ENCODE measurements at regions not wholly inside any gene's neighbourhood (a gene's known extent, or its start where the extent isn't known, plus 50 kb on each side); places are given as distances from the start of the nearest gene placed in this dataset.

DNA sequence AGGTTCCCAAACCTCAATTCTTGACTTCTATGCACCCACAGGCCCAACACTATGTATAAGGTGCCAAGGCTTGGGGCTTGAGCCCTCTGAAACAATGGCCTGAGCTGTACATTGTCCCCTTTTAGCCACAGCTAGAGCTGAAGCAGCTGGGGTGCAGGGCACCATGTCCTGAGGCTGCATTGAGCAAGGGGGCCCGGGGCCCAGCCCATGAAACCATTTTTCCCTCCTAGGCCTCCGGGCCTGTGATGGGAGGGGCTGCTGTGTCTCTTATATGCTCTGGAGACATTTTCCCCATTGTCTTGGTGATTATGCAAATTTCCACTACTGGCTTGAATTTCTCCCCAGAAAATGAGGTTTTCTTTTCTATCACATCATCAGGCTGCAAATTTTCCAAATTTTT is 155.5 kb downstream of the FASLG start:
- no peak overlapping the region for H3K9ac ChIP-seq (ENCODE audit: extremely low read depth, insufficient read length, low read length)
- Mint-ChIP-seq H3K27me3 (ENCODE audit: low read depth) (no peaks in the 10 kb centered on the region), H3K27ac (no peak overlapping the region), H3K36me3 (ENCODE audit: insufficient read depth in 1 of 3, low read depth in 3 of 3) (peaks cover 4 to 22% (median 6%) of the 10 kb centered on the region in 3 experiments; a peak in 5 of 7 replicates), H3K9me3 (peaks cover 29 to 31% of the 10 kb centered on the region in 2 experiments), H3K4me1 (0 out of 4 replicates have a peak, but pooled peaks cover 0 to 6% of the 10 kb centered on the region in 2 experiments), H3K4me3 (no peak overlapping the region)
- no peak overlapping the region for H3K23ac ChIP-seq (ENCODE audit: insufficient read length, low read depth, low read length)
- H2BK15ac ChIP-seq (ENCODE audit: low read depth, low read length) = no peak overlapping the region
- no peaks in the 10 kb centered on the region for H3K9me3 ChIP-seq (ENCODE audit: control insufficient read depth, low read depth, low read length)
- no peaks in the 10 kb centered on the region for H3K23me2 ChIP-seq (ENCODE audit: insufficient read length, low read depth, low read length, poor library complexity, severe bottlenecking)
- H3K4ac ChIP-seq (ENCODE audit: low read depth, low read length) = no peak overlapping the region
- no peak for DNase-seq
- H2BK12ac ChIP-seq (ENCODE audit: insufficient read length, low read depth, low read length) = no peak overlapping the region
- WGBS (ENCODE audit: extremely low coverage, insufficient read length, low lambda C conversion rate) = no CpG with 5 or more reads among the region's 2 CpGs
- no peaks in the 10 kb centered on the region for H3K4me1 ChIP-seq (ENCODE audit: insufficient read depth, low read length)
- H3T11ph ChIP-seq (ENCODE audit: low read length) = no peak overlapping the region
- TF ChIP-seq CTCF (conservative IDR thresholded peaks at IDR 0.05) = no peak
- H2AK5ac ChIP-seq (ENCODE audit: insufficient read length, low read length) = no peak overlapping the region
- no peaks in the 10 kb centered on the region for H4K20me1 ChIP-seq (ENCODE audit: control insufficient read depth, insufficient read depth, insufficient read length)
- no peak overlapping the region for H4K8ac ChIP-seq (replicated peaks; ENCODE audit: insufficient read length, low read depth, low read length)
- H3K27me3 ChIP-seq (ENCODE audit: insufficient read depth, low read length) = no peaks in the 10 kb centered on the region
- H3K14ac ChIP-seq (ENCODE audit: insufficient read depth, low read length) = no peak overlapping the region
- H3K18ac ChIP-seq (ENCODE audit: insufficient read length, low read depth, low read length) = no peak overlapping the region
- no peaks in the 10 kb centered on the region for H3K79me2 ChIP-seq (ENCODE audit: insufficient read depth, low read length)
- H2BK5ac ChIP-seq (ENCODE audit: insufficient read length, low read length) = no peak overlapping the region
- H3K4me2 ChIP-seq (ENCODE audit: insufficient read depth, insufficient read length, low read length) = no peak overlapping the region
- H3K27ac ChIP-seq (ENCODE audit: insufficient read length, low read depth, low read length) = no peak overlapping the region
- H2BK20ac ChIP-seq (ENCODE audit: low read depth, low read length, poor library complexity, severe bottlenecking) = no peak overlapping the region
- no peak overlapping the region for H4K5ac ChIP-seq (ENCODE audit: insufficient read length, low read depth, low read length)
- H4K91ac ChIP-seq (ENCODE audit: insufficient read length, low read depth, low read length) = no peak overlapping the region
- no peaks in the 10 kb centered on the region for H3K79me1 ChIP-seq (ENCODE audit: insufficient read depth, low read depth, low read length, poor library complexity, severe bottlenecking)
- H3K56ac ChIP-seq (ENCODE audit: insufficient read length, low read depth, low read length) = no peak overlapping the region
- no peak overlapping the region for H2AFZ ChIP-seq (ENCODE audit: low read length)
- H2BK120ac ChIP-seq (ENCODE audit: low read depth, low read length, poor library complexity, severe bottlenecking) = no peak overlapping the region

All from H9 (cell line).